NCI-H226 (cell line): ENCODE measurements at regions not wholly inside any gene's neighbourhood (a gene's known extent, or its start where the extent isn't known, plus 50 kb on each side); places are given as distances from the start of the nearest gene placed in this dataset.
"Not testable (repeated sequence)": the region's sequence is repeated elsewhere in the genome, so short reads cannot be mapped to it uniquely, and the experiment has no call there.

ENCODE experiments used
- DNase-seq: peaks from one replicate; pipeline ENCODE4 v3.0.0-alpha.2; 2015

DNA sequence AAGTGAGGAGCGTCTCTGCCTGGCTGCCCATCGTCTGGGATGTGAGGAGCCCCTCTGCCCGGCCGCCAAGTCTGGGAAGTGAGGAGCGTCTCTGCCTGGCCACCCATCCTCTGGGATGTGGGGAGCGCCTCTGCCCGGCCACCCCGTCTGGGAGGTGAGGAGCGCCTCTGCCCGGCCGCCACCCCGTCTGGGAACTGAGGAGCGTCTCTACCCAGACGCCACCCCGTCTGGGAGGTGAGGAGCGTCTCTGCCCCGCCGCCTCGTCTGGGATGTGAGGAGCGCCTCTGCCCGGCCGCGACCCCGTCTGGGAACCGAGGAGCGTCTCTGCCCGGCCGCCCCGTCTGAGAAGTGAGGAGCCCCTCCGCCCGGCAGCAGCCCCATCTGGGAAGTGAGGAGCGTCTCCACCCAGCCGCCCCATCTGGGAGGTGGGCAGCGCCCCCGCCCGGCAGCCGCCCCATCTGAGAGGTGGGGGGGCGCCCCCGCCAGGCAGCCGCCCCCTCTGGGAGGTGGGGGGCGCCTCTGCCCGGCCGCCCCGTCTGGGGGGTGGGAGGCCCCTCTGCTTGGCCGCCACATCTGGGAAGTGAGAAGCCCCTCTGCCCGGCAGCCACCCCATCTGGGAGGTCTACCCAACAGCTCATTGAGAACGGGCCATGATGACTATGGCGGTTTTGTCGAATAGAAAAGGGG is 228.4 kb downstream of the CAAP1 start:
- DNase-seq, result not testable (repeated sequence)

DNA sequence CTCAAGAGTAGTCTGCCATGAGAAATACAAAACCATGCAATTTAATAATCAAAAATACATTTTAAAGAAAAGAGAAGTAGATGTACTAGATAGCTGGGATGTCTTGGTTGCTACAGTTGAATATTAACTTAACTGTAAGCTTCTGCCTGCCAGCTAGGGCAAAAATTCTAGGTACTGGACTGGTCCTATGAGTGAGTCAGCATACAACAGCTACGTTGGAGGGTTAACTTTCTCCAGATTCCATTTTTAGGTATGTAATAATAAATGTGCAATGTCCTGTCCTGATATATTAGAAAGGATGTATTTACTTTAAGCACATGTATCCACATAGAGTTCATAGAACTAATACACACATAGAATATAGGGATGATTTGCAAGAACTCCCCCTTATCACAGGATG is 230.1 kb downstream of the CAAP1 start:
- DNase-seq, result no peak

DNA sequence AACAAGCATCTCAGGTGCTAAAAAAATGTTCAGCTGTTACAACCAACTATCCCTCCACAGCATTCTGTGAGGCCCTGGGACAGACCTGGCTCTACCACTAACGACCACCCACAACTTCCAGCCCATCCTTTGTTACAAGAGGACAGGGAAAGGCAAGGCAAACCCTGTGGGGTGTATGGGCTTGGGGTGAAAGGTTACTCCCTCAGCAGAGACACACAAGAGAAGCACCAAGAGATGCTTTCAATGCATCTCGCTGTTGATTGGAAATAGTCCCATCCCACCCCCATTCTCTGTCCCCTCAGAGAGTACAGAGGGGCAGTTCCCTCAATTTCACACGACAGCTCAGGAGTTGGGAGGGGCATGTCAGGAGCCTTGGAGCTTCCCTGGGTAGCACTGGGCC is 234.1 kb downstream of the CAAP1 start:
- no peak for DNase-seq

DNA sequence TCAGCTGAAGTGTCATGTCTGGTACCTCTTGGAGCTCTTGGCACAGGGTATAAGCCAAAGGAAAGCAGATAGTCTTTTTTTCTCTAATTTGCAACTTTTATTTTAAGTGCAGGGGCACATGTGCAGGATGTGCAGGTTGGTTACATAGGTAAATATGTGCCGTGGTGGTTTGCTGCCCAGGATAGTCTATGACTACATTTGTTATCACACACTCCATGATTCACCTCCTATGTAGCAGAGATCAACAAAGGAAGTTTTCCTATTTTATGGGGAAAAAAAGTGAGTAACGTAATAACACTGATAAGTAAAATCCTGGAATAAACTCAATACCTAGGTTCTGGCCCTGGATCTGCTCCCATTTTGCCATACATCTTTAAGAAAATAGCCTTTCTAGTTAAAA is 234.6 kb downstream of the CAAP1 start:
- DNase-seq, result no peak

DNA sequence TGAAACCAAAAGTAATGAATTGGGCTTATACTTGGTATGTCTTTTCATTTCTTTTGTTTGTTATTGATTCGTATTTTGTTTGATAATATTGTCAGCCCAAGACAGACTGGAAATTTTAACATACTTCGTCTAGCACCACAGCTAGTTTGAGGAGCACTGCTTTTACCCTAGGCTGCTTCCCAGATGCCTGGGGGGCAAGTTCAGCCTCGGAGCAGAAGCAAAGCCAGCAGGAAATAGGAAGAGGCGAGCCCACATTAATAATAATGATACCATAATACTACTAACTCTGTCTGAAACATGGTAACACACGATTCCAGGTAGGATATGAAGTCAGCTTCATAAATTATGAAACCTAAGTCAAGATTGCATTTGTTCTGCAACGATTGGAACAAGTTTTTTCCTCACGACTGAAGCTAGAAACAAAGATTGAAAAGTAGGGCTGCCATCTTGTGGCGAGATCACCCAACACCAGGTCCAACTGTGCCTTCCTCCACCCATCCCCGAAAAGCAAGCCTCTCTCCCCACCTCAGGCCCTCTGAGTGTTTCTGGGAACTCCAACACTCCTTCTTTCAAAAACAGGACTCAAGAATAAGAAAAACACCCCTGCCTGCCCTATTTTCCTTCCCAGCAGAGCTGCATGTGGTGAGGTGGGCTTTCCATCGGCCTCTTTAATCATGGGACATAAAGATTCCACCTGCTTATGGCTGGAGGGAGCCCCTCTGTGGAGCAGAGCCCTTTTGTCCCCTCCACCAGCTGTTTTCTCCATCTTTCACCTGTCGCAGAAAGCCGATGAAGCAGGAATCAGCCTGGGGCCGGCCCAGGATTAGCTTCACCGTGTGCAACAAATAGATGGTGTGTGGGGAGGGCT is 236.4 kb downstream of the CAAP1 start:
- no peak for DNase-seq

DNA sequence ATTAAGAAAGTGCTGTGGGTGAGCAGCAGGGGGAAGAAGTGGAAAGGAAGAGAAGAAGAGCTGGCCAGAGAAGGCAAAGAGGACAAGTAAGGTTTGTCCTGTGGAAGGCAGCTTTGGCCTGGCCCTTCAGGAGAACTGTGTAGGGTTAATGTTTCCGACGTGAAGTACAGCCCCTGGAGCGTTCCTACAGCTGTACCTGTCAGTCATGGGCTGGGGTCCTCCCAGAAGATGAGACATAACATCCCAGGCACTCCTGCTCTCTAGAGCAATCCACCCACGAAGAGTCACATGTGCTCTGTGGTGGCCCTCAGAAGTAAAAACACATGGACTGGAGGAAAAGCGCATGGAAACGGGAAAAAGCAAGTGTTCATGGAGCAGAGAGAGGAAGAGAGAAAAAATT is 237.4 kb downstream of the CAAP1 start:
- DNase-seq, result no peak

DNA sequence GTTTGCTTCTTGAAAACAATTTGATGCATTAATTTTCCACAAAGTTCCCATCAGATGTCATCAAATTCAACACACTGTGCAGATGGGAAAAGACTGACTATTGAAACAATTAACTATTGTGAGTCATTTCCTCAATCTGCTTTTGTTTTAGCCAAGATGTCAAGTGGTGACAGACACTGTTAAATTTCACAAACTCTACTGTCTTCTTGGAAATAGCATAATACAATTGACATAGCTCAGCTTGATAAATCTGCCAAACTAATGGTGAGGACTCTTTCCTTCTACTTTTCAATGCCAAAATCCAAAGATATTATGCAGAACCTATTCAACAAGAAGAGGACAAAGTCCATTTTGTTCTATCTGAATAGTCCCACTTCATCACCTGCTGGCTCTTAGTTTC is 242.3 kb downstream of the CAAP1 start:
- DNase-seq, result no peak

DNA sequence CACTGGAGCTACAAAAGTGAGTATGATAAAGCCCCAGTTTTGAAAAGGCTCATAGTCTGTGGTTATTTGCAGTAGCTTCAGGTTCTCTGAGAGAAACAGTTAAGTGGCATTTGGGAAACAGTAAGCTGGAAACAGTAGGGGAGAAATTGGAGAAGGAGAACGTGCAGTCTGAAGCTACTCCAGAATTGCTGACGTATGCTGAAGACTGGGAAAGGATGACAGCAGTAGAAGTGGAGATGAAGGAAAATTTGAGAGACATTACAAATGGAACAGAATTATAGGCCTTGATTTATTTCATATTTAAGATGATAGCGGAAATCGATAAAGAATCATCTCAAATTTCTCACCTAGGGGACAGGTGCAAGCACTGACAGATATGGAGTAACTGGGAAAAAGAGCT is 248.8 kb downstream of the CAAP1 start:
- DNase-seq, result no peak

DNA sequence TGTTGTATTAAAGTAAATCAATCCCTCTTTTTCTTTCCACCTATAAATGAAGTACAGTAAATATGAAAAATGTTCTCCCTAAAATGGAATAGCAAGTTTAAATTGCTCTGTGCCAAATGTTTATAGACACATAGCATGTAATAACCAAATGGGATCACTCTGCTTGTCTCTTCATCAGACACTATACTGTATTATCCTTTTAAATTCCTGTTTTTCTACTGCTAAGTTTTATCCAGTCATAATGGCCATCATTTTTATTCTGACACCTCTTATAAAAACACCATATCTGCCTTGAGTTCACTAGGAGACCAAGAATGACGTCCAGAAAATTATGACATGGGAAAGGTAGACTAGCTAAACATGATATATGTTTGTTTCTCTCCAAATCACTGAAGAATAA is 252.8 kb downstream of the CAAP1 start:
- no peak for DNase-seq

DNA sequence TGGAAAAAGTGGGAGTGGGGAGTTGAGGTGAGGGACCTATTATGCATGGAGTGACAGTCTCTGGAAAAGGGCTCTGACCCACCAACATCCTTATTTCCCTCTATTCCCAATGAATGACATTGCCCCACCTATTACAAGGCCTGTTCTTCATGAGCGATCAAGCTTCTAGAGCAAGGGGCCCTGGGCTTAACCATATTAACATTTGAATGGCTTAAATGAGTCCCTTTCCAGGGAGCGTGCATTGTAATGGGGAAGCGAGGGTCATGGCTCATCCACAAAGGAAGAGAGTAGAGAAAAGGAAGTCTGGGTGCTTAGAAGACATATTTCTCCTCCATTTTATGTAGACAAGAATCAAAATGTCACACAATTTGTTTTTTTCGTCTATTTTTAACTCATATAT is 255.5 kb downstream of the CAAP1 start:
- DNase-seq, result no peak

DNA sequence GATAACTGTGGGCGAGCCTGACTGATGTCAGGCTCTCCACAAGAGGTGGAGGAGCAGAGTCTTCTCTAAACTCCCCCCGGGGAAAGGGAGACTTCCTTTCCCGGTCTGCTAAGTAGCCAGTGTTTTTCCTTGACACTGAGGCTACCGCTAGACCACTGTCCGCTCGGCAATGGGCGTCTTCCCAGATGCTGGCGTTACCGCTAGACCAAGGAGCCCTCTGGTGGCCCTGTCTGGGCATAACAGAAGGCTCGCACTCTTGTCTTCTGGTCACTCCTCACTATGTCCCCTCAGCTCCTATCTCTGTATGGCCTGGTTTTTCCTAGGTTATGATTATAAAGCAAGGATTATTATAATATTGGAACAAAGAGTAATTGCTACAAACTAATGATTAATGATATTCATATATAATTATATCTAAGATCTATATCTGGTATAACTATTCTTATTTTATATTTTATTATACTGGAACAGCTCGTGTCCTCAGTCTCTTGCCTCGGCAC is 278.7 kb downstream of the CAAP1 start:
- DNase-seq, result not testable (repeated sequence)

DNA sequence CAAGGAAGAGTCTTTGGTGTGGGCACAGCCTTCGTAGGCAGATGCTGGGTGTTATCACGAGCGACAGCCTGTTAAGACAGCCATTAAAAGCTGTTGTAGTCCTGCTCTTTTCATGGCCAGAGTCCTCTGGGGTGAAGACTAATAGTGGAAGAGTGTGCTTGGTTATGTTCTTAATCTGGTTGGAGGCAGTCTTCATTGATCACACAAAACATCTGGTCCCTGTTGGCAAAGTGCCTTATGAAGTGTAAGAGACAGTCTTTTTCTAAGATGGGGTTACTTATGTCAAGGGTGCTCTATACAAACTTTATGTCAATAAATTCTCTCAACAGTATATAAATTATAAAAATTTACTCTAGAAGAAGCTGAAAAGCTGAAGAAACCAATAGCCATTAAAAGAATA is 280.4 kb downstream of the CAAP1 start:
- DNase-seq, result no peak

DNA sequence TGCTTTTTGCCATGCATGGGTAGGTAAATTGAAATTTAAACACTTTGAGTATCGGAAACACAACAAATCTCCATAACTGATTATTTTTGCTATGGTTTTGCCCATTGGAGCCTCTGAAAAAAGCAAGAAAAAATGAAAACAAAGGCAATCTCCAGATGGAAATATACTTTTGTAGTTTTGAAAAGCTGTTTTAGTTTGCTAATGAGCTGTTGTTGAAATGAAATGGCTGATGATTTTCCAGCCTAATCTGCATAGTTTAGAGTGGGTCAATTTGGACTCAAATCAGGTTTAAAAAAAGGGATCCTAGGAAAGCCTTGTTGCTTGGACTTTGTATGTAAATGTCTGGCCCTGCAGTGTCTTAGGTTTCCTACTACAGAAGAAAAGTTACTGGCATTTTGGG is 285.8 kb downstream of the CAAP1 start:
- DNase-seq, result no peak

DNA sequence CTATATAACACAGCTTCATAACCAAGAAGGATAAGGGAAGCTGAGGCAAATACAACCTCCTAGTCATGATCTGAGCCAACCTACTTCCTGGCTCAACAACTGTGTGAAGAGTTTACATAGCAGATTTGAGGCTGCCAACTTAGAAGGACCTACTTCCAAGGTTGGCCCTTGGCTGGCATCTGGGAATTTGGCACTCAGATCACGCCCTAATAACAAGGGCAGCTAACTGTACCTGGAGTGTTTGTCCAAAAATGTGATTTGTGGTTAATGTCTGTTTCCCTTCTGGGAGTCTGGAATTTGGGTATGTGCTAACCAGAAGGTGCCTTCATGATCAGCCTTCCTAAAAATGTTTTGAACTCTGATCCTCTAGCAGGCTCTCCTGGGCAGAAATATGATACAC is 287.2 kb downstream of the CAAP1 start:
- DNase-seq, result no peak

DNA sequence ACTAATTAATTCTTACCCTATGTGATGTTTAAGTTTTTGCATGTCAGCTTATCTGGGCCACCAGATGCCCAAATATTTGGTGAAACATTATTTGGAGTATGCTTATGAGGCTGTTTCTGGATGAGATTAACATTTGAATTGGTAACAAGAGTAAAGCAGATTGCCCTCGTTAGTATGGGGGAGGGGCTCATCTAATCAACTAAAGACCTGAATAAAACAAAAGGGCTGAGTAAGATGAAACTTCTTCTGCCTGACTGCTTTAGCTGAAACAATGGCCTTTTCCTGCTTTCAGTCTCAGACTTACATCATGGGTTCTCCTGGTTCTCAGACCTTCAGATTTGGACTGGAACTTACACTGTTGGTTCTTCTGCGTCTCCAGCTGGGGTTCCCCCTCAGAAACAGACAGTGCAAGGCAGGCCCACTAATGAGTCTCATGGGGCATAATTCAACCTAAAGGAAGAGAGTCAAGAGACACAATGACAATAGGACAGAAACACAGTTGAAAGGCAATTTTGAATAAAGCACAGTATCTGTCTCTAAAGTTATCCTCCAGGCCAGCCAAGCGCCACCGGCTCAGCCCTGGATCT is 288.4 kb downstream of the CAAP1 start:
- no peak for DNase-seq

DNA sequence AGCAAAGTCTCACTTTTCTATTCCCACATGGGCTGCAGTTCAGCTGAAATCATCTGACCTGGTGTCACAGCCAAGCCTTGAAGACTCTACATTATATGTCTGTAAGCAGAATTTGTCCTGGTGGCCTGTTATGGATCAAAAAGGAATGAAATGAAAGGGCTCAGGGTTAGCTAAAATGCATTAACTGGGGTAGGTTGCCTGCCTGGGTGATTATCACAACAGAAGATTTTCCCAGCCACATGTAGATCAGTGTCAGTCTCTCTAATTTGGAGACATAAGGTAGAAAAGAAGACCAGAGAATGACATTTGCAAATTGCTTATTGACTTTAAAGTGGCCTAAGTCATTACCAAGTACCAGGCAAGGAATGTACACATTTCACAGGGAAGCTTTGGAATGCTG is 289.0 kb downstream of the CAAP1 start:
- no peak for DNase-seq

DNA sequence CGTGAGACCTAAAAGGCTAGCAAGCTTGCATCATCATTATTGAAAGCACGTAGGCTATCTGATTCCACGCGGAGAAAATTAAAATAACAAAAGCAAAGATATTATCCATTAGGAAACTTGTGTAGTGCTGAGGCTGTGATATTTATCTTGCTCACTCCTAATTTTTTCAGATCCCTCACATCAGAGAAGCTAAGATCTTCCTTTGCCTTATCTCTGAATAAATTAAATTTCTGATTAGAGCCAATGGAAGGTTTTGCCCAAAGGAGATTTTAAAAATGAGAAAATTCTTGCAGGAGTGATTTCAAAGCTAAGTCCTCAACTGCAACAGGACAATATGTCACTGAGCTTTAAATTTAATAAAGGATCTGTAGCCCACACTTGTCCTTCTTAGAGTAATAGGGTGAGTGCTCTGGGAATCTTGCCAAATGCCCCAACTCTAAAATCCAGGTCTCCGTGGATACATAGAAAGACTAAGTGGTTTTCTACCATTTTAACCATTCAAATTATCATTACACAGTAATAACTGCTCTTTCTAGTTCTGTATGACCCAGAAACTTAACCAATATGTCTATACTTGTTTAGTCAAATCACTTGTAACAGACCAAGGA is 295.0 kb downstream of the CAAP1 start:
- DNase-seq, result no peak

DNA sequence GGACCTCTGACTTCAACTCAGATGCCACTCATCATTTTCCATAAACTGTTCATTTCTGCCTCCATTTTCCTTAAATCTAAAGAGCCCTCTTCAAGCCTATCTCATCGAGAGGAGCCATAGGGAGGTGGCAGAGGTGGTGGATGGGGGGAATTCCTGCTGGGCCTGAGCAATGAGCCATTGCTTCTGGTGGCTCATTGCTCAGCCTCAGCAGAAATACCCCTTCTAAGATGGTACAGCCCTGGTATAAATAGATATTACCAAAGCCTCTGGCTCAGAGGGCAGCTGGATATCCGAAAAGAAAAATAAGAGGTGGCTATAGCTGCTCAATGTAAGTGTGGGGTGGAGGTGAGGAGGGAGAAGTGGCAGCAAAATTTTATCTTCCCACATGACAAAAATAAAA is 313.5 kb downstream of the CAAP1 start:
- DNase-seq, result no peak

DNA sequence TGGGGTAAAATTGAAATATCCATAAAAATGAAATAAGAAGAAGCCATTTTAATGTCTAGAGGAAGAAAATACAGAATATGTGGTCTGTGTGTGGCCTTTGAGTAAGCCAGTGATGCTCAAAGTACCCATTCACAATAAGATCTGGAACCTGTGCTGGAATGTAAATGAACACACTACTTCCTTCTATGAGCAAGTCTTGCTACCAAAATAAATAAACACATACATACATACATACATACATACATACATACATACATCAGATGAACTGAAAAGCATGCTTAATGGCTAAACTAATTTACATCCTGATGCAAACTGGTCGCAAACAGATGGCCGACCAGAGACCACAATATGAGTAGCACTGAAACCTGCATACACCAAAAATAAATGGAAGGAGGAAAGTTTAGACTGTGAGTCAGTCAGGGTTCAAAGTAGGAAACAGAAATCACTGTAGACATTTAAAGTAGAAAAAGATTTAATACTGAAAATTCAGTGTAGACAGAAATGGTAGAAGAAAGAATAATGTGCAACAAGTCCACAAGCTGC is 317.6 kb downstream of the CAAP1 start:
- DNase-seq, result no peak

DNA sequence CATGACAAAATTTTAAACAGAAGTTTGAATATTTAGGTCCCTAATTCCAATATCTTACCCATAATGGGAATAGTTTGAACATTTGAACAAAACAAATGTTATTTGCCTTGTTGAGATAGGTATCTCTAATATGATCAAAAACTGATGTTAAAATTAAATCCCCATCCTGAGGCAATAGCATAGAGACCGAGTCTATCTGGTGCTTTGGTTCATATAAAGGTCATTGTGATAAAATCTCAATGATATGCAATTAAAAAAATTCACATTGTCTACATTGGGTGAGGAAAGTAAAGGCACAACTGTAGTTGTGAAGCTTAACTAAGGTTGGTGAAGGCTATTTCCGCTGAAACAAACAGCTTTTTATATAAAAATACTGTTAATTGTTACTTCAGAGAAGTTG is 318.3 kb downstream of the CAAP1 start:
- DNase-seq, result no peak

DNA sequence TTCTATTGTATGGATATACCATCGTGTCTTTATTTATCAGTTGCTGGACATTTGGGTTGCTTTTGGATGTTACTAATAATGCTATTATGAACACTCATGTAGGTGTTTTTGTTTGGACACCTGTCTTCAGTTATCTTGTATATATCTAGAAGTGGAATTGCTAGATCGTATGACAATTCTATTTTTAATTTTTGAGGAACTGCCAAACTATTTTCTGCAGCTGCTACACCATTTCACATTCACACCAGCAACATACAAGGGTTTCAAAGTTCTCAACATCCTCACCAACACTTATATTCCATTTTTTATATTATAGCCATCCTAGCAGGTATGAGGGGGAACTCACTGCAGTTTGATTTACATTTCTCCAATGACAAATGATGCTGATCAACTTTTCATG is 324.6 kb downstream of the CAAP1 start:
- DNase-seq, result no peak

DNA sequence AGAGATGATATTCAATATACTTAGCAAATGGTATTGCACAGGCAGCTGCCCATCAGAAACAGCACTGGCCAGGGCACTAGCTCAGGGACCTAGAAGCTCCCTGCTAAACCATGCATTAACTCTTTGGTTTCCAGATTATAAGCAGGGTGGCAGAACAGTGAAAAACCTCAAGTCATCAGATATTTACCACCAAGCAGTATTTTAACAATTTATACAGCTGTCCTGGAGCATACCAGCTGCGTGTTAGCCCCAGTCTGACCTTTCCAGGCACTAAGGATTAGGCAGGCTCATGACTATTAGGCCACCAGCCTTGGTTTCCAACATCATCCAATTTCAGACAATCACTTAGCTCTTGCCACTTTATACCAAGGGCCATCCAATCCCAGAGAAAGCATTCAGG is 326.5 kb downstream of the CAAP1 start:
- no peak for DNase-seq

DNA sequence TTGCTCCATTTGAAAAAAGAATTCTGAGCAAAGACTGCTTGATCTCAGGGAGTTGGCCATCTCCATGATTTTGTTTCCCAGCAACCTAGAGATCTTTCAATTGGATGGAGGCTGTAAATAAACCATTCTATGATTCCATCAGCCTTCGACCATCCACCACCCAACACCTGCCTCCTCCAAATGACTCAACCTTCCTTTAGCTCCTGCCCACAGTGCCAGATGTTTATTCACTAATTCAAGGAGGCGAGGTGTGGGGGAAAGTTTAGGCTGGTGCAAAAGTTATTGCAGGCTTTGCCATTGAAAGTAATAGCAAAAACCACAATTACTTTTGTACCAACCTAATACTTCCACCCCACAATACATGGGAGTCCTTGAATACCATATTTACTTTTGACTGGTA is 327.5 kb downstream of the CAAP1 start:
- DNase-seq, result no peak
